ENCODE measurements at regions not wholly inside any gene's neighbourhood (a gene's known extent, or its start where the extent isn't known, plus 50 kb on each side); places are given as distances from the start of the nearest gene placed in this dataset.

- DNase-seq = no peak
These were observed 346.4 kb upstream of the B3GAT1 start for GRCh38 chr11:134758342-134758931.

DNA sequence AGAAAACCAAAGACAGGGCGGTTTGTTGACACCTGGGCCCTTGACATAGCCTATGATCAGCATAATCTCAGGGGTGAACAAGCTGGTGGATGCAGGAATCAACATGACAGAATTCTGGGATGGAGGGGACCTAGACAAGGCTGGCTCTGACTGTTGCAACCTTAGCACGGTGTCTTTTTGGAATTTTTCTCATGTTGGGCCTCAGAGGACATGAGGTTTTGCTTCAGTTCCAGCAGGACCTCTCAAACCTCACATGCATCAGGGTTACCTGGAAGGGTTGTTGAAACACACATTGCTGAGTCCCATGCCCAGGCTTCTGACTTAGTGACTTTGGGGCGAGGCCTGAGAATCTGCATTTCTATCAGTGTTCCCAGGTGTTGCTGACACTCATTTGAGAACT is 345.6 kb upstream of the B3GAT1 start:
- no peak for DNase-seq

GRCh38 chr11:134756811-134757540 is 344.9 kb upstream of the B3GAT1 start:
- no peak for DNase-seq

GRCh38 chr11:134755535-134755934 is 343.5 kb upstream of the B3GAT1 start:
- no peak for DNase-seq

DNA sequence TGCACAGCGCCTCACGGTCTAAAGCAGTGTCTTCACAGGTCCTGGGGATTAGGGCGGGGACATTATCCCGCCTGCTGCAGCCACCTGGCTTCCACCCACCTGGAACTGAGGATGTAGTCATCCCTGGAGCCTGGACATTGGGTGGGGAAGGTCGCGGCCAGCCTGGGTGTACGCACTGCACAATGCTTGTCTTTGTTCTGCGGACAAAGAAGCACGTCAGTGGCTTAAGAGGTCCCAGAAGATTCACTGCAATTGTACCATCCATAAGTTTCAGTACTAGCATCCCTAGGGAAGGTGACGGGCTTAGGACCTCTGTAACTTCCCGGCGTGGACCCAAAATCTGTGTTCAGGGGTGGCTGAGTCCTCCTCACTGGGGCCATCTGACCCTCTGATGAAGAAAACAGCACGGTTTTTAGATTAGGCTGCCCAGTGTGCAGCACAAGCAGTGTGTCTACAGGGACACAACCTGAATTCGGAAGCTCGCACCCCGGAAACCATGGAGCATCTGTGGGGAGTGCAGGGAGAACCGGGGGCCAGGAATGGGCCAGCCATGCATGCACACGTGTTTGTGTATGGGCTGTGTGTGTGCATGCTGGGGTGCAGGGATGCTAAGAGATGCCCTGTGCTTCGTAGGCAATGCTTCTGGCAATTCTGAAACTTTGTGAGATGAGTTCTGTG is 342.6 kb upstream of the B3GAT1 start:
- DNase-seq = no peak

DNA sequence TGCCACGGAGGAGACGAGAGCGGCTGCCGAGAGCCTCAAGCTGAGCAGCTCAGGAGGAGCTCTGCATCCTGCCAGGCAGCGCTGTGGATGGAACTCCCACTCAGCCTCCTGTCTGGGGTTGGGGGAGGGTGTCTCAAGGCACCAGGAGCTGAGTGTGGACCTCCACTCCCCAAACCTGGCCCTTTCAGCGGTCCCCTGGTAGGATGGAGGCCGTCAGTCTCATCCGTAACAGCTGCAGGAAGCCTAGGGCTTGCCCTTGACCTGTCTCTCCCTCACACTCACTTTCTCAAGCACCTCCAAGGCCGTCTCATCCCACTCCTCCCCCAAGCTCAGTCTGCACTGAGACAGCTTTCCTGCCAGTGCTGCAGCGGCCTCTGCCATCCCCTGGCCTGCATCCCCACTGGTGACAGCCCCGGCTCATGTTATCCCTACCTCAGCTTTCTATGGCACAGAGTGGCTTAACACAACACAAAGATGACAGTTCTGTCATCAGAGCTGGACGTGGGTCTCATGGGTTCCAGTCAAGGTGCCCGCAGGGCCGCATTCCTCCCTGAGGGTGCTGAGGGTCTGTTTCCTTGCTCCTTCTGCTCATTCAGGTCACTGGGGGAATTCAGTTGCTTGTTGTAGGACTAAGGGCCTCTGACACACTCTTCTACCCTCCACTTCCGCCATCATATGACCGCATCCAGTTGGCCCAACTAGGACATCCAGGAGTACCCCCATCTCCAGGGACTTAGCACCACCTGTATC is 341.9 kb upstream of the B3GAT1 start:
- no peak for DNase-seq

GRCh38 chr11:134752964-134753770 is 341.1 kb upstream of the B3GAT1 start:
- DNase-seq = no peak

- DNase-seq = no peak
These were observed 340.5 kb upstream of the B3GAT1 start for GRCh38 chr11:134752526-134752925.

DNA sequence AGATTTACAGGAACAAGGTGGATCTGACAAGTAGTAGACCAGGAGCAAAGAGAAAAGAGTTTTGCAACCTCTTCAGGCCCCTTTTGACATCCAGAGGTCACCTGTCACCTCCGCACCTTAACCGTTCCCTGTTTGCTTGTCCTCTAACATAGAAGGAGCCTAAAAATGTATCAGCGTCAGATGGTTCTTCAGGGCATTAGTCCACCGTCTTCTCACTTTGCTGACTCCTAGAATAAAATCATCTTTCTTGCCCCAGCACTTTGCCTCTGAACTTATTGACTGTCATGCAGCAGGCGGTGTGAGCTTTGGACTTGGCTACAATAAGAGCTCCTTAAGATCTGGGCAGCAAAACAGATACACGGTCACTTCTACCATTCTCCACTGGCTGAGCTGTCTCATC is 339.7 kb upstream of the B3GAT1 start:
- DNase-seq = no peak

GRCh38 chr11:134751031-134751585 is 339.1 kb upstream of the B3GAT1 start:
- no peak for DNase-seq

DNA sequence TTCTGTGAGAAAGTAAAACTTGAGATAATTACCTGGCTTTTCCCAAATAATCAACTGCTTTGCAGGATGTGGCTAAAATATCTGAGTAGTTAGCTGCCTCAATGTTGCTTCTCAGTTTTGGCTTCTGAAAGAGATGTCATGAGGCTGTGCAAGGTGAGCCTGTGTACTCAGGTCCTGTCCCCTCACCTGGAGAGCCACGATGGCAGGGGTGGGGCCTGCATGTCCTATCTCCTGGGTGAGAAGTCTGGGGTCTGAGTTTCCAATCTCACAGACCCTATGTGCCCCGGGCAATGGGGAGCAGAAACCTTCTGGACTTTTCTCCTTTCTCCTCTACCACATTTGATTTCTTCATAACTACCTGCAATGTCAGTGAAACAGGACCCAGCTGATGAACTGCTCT is 338.6 kb upstream of the B3GAT1 start:
- DNase-seq = no peak

DNA sequence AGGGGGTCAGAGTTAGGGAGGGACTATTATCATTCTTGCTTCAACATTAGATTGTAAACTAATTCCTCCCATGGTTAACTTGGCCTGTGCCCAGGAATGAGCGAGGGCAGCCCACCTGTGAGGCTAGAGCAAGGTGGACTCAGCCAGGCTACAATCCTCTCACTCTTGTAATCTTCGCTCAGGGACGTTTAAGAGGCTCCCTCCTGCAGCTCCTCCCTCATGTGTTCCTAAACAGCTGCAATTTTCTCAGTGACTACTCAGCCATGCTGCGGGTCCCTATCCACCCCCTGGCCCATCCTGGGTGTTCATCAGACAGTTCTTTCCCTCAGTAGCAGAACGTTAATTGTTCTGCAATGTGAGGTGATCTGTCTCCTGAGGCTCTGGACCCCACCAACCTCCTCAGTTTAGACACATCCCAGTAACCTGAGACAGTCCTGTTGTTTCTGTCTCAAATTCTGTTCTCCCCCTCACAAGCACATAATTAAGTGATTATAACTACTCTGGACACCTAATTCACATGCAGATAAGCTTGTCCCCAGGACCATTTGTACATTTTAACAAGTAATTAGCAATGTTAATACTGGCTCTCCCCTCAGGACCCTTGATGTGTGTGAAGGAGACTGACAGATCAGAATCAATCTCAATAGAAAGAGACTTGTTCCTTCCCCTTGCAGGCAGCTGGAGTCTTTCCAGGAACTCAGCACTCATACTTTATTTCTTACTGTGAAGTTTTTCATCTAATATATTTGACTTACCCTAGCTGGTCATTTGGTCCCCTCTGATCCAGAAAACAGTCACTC is 337.2 kb upstream of the B3GAT1 start:
- no peak for DNase-seq

- no peak for DNase-seq
These were observed 334.6 kb upstream of the B3GAT1 start for GRCh38 chr11:134746609-134747008.

DNA sequence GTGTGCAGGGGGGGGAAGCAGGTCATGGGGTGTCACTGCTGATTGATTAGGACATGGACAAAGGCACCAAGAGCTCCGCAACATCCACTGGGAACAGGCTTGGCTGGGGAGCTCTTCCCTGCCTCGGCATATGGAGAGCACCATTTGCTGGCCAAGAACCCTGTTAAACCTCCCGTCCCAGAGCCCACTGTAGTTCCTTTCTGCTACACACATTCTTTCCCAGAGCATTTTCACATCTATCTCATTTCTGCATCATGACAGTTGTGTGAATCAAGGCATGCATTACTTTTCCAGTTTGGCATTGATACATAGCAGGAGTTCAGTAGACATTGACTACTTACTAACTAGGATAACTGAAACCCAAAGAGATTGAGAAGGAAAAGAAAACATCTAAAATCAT is 333.4 kb upstream of the B3GAT1 start:
- no peak for DNase-seq

DNA sequence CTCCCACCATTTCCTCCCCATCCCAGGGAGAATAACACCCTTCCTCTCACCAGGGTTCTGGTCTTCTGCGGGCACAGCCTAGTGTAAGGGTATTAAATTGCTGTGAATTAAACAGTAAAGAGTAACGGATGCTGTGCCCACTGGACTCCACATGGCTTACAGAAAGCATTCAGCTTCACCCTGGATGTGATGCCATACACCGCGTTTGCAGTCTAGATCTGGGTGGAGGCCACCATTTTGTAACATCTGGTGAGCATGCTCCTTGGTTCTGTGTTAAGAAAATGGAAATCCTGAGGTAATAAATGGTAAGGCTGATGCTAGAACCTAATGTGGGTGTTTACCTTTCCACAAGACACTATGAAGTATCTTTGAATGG is 331.8 kb upstream of the B3GAT1 start:
- DNase-seq = no peak

GRCh38 chr11:134742956-134743819 is 331.1 kb upstream of the B3GAT1 start:
- no peak for DNase-seq

GRCh38 chr11:134742224-134742612 is 330.2 kb upstream of the B3GAT1 start:
- DNase-seq = no peak

- DNase-seq = no peak
These were observed 329.6 kb upstream of the B3GAT1 start for GRCh38 chr11:134741453-134742223.

DNA sequence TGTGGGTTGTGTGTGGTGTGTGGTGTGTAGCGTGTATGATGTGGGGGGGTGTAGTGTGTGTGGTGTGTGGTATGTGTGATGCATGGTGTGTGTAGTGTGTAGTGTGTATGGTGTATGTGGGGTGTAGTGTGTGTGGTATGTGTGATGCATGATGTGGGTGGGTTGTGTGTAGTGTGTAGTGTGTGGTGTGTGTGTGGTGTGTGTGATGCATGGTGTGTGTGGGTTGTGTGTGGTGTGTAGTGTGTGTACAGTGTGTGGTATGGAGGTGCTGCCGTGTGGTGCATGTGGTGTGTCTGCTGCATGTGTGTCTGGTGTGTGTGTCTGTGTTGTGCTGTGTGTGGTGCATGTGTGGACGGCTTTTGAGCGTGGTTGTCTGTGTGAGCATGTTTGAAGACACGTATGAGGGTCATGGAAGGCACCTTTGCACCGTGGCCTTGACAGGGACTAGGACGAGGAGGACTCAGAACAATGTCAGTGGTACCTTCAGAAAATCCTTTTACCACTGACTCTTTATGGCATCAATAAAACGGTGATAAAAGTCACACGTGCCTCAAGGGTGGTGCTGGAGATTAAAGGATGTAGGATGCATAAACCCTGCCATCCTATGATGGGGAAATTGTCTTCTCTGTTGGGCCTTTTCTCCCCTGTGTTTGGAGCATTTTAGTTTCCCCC is 328.7 kb upstream of the B3GAT1 start:
- DNase-seq = no peak
